ENCODE measurements at regions not wholly inside any gene's neighbourhood (a gene's known extent, or its start where the extent isn't known, plus 50 kb on each side); places are given as distances from the start of the nearest gene placed in this dataset.

GRCh38 chr19:56939951-56940350 is 99.4 kb upstream of the PEG3 start:
- Histone ChIP-seq H3K36me3 (no peaks in the 10 kb centered on the region), H3K4me1 (no peaks in the 10 kb centered on the region), H3K27ac (no peak overlapping the region), H3K27me3 (peaks cover 0 to 28% (median 10%) of the 10 kb centered on the region in 7 donors), H3K9me3 (peaks cover 0 to 74% (median 0%) of the 10 kb centered on the region in 11 donors), H3K4me3 (no peak overlapping the region)
- no peak for ATAC-seq
- TF ChIP-seq, protein P1, sequence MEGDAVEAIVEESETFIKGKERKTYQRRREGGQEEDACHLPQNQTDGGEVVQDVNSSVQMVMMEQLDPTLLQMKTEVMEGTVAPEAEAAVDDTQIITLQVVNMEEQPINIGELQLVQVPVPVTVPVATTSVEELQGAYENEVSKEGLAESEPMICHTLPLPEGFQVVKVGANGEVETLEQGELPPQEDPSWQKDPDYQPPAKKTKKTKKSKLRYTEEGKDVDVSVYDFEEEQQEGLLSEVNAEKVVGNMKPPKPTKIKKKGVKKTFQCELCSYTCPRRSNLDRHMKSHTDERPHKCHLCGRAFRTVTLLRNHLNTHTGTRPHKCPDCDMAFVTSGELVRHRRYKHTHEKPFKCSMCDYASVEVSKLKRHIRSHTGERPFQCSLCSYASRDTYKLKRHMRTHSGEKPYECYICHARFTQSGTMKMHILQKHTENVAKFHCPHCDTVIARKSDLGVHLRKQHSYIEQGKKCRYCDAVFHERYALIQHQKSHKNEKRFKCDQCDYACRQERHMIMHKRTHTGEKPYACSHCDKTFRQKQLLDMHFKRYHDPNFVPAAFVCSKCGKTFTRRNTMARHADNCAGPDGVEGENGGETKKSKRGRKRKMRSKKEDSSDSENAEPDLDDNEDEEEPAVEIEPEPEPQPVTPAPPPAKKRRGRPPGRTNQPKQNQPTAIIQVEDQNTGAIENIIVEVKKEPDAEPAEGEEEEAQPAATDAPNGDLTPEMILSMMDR (IDR thresholded peaks at IDR 0.05): no peak
- intact Hi-C loops (cut with DNase I): no loop called here
- WGBS, 2 donors: 87 to 88% methylated on average over 11 of the region's 11 CpGs
- DNase-seq: no peak

- intact Hi-C loops (cut with DNase I): no loop called here
- ATAC-seq: peak in 5 of 8 donors; percentile 57 to 75 (median 63)
- Histone ChIP-seq H3K27ac (no peak overlapping the region), H3K4me3 (no peak overlapping the region), H3K4me1 (no peaks in the 10 kb centered on the region), H3K9me3 (peaks cover 0 to 61% (median 0%) of the 10 kb centered on the region in 11 donors), H3K27me3 (peaks cover 0 to 42% (median 16%) of the 10 kb centered on the region in 7 donors), H3K36me3 (no peaks in the 10 kb centered on the region)
- TF ChIP-seq, protein P1 (IDR thresholded peaks at IDR 0.05): no peak
- peak; percentile 8 to 36 for DNase-seq
- WGBS, 2 donors: 59 to 69% methylated on average over 17 of the region's 17 CpGs
These were observed 102.2 kb upstream of the PEG3 start for GRCh38 chr19:56942756-56943155.

- intact Hi-C loops (cut with DNase I): no loop called here
- ATAC-seq (no peak), DNase-seq (no peak)
- 22 to 27% methylated on average over 6 of the region's 6 CpGs for WGBS, 2 donors
- Histone ChIP-seq H3K27me3 (peaks cover 0 to 53% (median 21%) of the 10 kb centered on the region in 7 donors), H3K4me3 (no peak overlapping the region), H3K9me3 (peaks cover 0 to 66% (median 0%) of the 10 kb centered on the region in 11 donors), H3K27ac (no peak overlapping the region), H3K4me1 (no peaks in the 10 kb centered on the region), H3K36me3 (no peaks in the 10 kb centered on the region)
- TF ChIP-seq, protein P1 (IDR thresholded peaks at IDR 0.05): no peak
These were observed 105.6 kb upstream of the PEG3 start for GRCh38 chr19:56946159-56946558.

- H3K4me3 ChIP-seq: no peak overlapping the region
- TF ChIP-seq, protein P1 (IDR thresholded peaks at IDR 0.05): no peak
- DNase-seq (no peak), ATAC-seq (no peak)
- 69 to 78% methylated on average over 7 of the region's 7 CpGs for WGBS, 2 donors
- peaks cover 0 to 65% (median 0%) of the 10 kb centered on the region in 11 donors for H3K9me3 ChIP-seq
- no peak overlapping the region for H3K27ac ChIP-seq
- no peaks in the 10 kb centered on the region for H3K4me1 ChIP-seq
- intact Hi-C loops (cut with DNase I): no loop called here
- no peaks in the 10 kb centered on the region for H3K36me3 ChIP-seq
- H3K27me3 ChIP-seq: peaks cover 0 to 44% (median 21%) of the 10 kb centered on the region in 7 donors
These were observed 106.7 kb upstream of the PEG3 start for GRCh38 chr19:56947206-56947605.
